ENCODE measurements at regions not wholly inside any gene's neighbourhood (a gene's known extent, or its start where the extent isn't known, plus 50 kb on each side); places are given as distances from the start of the nearest gene placed in this dataset.

- in situ Hi-C loops (cut with HindIII; ENCODE audit: low pct_unique_long_range_greater_than_20kb, low sequenced_read_pairs) = no loop called here
- no TSS peak for BruUV-seq (replicated peaks)
- no peak for DNase-seq (ENCODE audit: low read depth, low spot score)
- no peak for TF ChIP-seq SIN3A (IDR thresholded peaks at IDR 0.05; ENCODE audit: borderline replicate concordance, insufficient read depth, low read depth, low read length)
- TF ChIP-seq TCF7L2 (IDR thresholded peaks at IDR 0.05; ENCODE audit: low read depth, low read length) = no peak
- no peak for TF ChIP-seq REST (IDR thresholded peaks at IDR 0.05; ENCODE audit: insufficient read depth in 1 of 2, low read depth in 2 of 2, low read length in 1 of 2)
- Histone ChIP-seq H3K27ac (ENCODE audit: low read length) (no peak overlapping the region), H3K4me1 (ENCODE audit: control insufficient read depth, insufficient read depth, low read length) (no peaks in the 10 kb centered on the region), H3K27me3 (ENCODE audit: control insufficient read depth, insufficient read depth, low read length) (no peaks in the 10 kb centered on the region), H3K36me3 (ENCODE audit: control insufficient read depth, insufficient read depth, low read length) (no peaks in the 10 kb centered on the region), H3K9me3 (ENCODE audit: control insufficient read depth, insufficient read depth, low read depth, low read length) (no peaks in the 10 kb centered on the region), H3K4me3 (ENCODE audit: low read depth in 2 of 2, low read length in 2 of 2) (no peak overlapping the region)
- POLR2A ChIA-PET = no interaction called here
- no peak for ATAC-seq
- intact Hi-C loops (cut with micrococcal nuclease; ENCODE audit: unreplicated experiment) = no loop called here
- CTCF ChIA-PET = no interaction called here
These were observed 72.6 kb upstream of the CADM1 start for GRCh38 chr11:115576606-115577380.

GRCh38 chr11:115572551-115572950 lies 68.3 kb upstream of the CADM1 start:
- no peak overlapping the region for H3K4me3 ChIP-seq (ENCODE audit: low read depth in 2 of 2, low read length in 2 of 2)
- in situ Hi-C loops (cut with HindIII; ENCODE audit: low pct_unique_long_range_greater_than_20kb, low sequenced_read_pairs) (no loop called here), intact Hi-C loops (cut with micrococcal nuclease; ENCODE audit: unreplicated experiment) (no loop called here)
- H3K36me3 ChIP-seq (ENCODE audit: control insufficient read depth, insufficient read depth, low read length) = no peaks in the 10 kb centered on the region
- H3K4me1 ChIP-seq (ENCODE audit: control insufficient read depth, insufficient read depth, low read length) = no peaks in the 10 kb centered on the region
- no TSS peak for BruUV-seq (replicated peaks)
- no peak for TF ChIP-seq SIN3A (IDR thresholded peaks at IDR 0.05; ENCODE audit: borderline replicate concordance, insufficient read depth, low read depth, low read length)
- no peak for TF ChIP-seq POLR2AphosphoS5 (IDR thresholded peaks at IDR 0.05; ENCODE audit: low read depth, low read length)
- TF ChIP-seq TCF7L2 (IDR thresholded peaks at IDR 0.05; ENCODE audit: low read depth, low read length) = no peak
- TF ChIP-seq CTCF (IDR thresholded peaks at IDR 0.05) = no peak
- TF ChIP-seq REST (IDR thresholded peaks at IDR 0.05; ENCODE audit: insufficient read depth in 1 of 2, low read depth in 2 of 2, low read length in 1 of 2) = no peak
- H3K27me3 ChIP-seq (ENCODE audit: control insufficient read depth, insufficient read depth, low read length) = no peaks in the 10 kb centered on the region
- ChIA-PET CTCF (no interaction called here), POLR2A (no interaction called here)
- no peak overlapping the region for H3K27ac ChIP-seq (ENCODE audit: low read length)
- no peak for ATAC-seq
- no peak for DNase-seq (ENCODE audit: low read depth, low spot score)
- H3K9me3 ChIP-seq (ENCODE audit: control insufficient read depth, insufficient read depth, low read depth, low read length) = no peaks in the 10 kb centered on the region
